ENCODE measurements at regions not wholly inside any gene's neighbourhood (a gene's known extent, or its start where the extent isn't known, plus 50 kb on each side); places are given as distances from the start of the nearest gene placed in this dataset.
A peak's percentile ranks its signal among the peaks of the same experiment; 100 is the strongest.
"Not testable (repeated sequence)": the region's sequence is repeated elsewhere in the genome, so short reads cannot be mapped to it uniquely, and the experiment has no call there.

DNA sequence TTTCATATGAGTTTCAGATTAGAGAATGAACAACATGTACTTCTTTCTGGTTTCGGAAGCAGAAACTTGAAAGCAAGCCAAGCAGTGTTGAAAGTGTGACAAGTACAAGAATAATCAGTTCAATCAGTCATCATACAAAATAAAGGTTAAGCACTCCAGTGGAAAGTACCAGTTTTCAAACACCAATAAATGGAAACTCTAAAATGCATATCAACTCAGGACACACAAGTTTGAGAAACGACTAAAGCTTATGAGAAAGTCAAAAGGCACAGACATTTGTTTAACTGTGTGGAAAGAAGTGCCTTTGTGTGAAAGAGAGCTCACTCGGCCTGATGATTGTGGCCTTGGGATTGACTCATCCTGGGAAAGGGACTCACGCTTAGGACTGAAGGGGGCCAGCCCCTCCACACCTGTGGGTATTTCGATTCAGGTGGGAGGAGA, 60.6 kb upstream of the AKR1C1 start:
- peak; percentile 43 for DNase-seq

DNA sequence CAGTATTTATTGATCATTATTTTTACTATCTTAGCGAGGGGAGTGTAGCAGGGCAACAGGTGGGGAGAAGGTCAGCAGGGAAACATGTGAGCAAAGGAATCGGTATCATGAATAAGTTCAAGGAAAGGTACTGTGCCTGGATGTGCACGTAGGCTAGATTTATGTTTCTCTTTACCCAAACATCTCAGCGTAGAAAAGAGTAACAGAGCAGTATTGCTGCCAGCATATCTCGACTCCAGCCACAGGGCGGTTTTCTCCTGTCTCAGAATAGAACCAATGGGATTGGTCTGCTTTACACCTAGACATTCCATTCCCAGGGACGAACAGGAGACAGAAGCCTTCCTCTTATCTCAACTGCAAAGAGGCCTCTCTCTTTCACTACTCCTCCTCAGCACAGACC, 60.1 kb upstream of the AKR1C1 start:
- DNase-seq = not testable (repeated sequence)

DNA sequence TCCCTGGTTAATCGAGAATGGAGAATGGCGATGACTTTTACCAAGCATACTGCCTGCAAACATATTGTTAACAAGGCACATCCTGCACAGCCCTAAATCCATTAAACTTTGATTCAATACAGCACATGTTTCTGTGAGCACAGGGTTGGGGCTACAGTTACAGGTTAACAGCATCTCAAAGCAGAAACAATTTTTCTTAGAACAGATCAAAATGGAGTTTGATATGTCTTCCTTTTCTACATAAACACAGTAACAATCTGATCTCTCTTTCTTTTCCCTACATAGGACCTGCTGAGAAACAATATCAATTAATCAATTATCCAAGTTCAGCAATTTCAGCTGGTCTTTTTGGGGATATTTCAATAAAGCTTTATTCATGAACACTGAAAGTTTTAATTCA, 59.5 kb upstream of the AKR1C1 start:
- not testable (repeated sequence) for DNase-seq

DNA sequence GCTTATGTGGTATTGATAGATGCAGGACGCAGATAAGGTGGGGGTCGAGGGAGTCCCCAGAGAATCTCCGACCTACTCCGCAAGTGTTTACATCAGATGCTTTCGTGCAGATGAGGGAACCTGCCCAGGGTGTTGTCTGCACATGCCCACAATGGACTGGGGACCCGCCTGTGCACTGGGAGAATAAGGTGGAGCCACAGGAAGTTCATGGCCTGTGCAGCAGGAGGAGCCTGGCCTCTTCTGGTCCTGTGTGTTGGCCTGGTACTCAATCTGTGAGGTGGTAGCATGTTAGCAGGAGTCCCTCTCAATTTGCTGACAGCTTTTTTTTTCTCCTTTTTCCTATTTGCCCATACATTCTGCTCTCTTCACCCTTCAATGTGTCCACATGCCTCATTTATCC, 54.1 kb upstream of the AKR1C1 start:
- no peak for DNase-seq

Measured in stimulated activated CD4-positive, alpha-beta T cell treated with anti-CD3 and anti-CD28 coated beads, Interleukin-15, amount 100 ng/mL, for 24 hours (primary cell).